CD4-positive, alpha-beta T cell treated with Interleukin-10 for 1 hour (primary cell): ENCODE measurements at regions not wholly inside any gene's neighbourhood (a gene's known extent, or its start where the extent isn't known, plus 50 kb on each side); places are given as distances from the start of the nearest gene placed in this dataset.
"Not testable (repeated sequence)": the region's sequence is repeated elsewhere in the genome, so short reads cannot be mapped to it uniquely, and the experiment has no call there.

Source experiments
- DNase-seq: peaks from one replicate; pipeline ENCODE4 v3.0.0-alpha.2; 2020

DNA sequence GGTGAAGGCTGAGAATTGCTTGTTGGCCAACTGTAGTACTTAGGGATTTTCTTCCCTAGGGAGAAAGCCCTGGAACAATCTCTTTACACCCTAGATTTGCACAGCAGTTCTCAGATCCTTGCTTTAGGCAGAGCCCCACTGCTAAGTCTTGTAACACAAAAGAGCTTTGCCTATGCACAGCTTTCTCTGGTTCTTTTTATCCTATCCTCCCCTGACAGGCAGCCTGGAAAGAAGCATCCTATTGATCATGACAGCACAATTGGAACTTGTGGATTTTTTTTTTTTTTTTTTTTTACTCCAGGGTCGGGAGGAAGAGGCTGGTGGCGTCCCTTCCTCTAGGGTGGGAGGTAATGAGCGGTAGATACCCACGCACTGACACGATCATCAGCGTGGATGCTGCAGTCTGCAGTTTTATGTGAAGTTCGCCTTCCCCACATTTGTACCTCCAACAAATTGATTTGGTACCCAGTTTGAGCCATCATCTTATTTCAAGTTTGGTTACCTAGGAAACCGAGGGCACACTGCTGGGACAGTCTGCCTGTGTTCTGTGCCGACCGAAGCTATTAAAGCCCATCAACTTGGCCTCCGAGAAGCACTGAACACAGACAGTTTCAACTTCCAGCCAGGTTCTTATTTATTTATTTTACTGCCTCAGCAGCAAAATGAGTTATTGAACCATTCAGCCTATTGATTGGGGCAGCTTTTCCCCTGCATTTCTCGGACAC lies 110.1 kb downstream of the NRN1 start:
- DNase-seq, result no peak

DNA sequence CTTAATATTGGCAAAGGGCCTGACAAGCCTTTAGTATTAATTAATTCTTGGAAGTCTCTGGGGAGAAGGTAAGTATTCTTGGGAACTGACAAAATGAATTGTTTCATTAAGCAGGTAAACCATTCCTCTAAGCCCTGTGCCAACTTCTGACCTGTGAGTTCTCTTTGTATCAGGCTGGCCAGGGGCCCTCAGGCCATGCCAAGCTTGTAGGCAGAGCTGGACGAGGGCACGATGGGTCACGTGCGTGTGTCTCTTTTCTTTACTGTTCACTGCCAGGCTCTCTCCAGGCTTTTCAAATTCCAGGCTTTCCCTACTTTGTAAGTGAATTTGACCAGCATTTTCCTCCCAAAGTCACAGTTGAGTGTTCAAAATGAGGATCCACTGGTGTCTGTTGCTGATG lies 112.4 kb downstream of the NRN1 start:
- no peak for DNase-seq

DNA sequence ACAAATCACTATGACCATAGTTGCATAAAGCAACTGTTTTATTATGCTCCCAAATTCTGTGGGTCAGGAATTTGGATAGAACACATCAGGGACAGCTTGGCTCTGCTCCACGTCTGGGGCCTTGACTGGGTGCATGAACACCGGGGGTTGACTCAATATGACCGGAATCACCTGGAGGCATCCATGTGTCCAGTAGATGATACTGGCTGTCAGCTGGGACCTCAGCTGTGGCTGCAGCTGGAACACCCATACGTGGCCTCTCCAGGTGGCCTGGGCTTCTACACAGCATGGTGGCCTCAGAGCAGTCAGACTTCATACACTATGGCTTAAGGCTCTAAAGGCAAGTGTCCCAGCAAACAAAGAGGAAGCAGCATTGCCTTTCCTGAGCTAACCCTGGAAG lies 113.4 kb downstream of the NRN1 start:
- DNase-seq, result no peak

DNA sequence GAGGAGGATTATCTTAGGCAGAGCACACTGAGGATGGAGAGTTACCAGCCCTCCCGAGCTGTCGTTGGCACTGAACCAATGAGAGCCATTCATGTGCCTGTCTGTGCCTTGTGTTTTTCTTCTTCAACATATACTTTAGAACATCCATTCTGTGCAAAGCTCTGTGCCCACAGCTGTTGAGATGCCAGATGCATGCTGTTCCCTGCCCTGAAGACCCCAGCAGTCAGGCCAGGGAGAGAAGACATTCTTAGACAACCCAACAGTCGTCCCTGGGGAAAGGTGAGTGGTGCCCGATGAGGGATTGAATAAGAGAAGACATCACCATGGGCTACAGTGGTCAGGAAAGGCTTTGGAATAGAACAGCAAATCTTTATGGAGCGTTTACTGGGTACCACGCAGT lies 114.1 kb downstream of the NRN1 start:
- DNase-seq, result no peak

DNA sequence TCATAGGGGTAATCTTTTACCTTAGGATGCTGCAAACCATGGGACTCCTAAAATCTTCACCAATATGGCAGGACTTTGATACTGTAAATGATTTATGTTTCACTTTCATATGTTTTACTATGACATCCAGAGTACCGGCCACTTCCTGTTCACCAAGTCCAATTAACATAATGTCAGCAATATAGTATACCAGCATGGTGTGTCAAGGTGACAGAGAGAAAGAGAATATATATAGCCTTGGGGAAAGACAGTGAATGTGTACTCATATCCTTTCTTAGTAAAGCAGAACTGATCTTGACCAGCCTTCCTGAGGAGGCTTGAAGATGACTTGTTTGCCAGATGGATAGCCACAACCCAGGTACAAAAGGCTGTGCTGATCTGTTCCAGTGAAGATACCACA lies 127.9 kb downstream of the NRN1 start:
- DNase-seq, result no peak

DNA sequence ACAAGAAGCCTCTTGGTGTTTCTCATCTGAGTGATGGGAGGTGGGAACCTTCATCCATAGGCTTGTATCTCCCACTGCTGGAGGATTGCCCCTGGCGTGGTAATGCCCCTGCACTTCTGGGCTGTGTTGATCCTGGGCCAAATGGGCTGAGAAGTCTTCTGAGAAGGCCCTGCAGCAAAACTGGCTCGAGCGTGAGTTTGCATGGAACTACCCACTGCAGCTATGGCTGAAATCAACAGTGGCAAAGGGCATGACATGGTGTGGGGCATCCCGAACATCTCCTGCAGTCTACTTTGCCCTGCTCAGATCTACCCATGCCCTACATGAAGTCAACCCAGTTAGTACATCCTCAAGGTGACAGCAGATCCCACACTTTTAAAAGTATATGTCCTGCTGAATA lies 130.6 kb downstream of the NRN1 start:
- no peak for DNase-seq

DNA sequence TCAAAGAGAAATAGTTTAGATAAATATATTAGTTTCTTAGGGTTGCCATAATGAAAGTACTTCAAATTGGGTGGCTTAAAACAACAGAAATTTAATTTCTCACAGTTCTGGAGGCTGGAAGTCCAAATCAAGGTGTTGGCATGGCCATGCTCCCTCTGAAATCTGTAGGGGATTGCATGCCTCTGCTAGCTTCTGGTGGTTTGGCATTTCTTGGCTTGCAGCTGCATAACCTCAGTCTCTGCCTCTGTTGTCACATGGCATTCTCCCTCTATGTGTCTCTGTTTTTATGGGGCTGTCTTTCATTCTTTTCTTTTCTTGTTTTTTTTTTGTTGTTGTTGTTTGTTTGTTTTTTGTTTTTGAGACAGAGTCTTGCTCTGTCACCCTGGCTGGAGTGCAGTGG lies 132.7 kb downstream of the NRN1 start:
- DNase-seq, result not testable (repeated sequence)

DNA sequence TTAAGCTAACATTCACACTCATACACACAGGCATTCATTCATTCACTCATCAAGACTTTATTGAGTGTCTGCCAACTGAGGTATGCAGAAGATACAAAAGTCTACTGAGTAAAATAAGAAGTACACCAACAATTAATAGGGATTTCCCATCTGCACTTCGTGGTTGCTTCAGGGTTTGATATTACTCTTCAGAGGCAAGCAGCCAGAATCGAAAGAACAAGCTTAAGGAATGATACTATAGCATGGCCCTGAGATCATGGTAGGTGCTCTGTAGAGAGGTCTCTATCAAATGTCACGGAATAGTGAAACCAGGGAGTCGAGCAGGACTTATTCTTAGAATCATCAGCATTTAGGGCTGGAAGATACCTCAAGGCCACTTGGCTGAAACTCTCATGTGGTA lies 135.4 kb downstream of the NRN1 start:
- no peak for DNase-seq

DNA sequence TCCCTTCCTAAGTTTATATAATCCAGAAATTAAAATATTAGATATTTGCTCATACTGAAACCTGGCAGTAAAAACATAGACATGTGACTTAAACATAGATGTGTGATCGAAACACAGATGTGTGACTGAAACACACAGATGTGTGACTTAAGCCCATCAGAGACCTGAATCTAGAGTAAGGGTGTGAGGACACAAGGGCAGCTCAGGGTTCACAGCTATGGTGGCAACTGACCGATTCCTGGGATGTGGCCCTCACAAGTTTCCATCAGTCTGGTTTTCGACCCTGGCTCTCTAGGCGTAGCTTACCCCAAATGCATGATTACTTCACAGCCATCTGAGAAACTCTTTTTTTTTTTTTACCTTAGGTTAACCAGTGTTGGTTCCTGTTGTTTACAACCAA lies 137.0 kb downstream of the NRN1 start:
- DNase-seq, result peak; percentile 18

DNA sequence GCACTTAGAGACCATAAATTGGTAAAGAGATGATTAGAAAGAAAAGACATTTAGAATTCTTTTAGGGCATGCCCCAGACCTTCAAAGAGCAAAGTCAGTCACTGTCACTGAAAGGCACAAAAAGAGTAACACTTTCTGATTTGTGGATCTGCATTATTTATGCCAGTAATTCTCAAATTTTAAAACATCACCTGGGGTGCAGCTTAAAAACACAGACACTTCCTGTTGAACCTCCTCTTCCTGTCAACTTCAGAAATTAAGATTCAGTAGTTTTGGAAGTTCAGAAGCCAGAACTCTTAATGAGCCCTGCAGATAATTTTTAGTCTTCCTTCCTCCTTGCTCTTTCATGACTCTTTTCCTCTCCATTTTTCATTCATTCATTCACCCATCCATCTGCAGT lies 137.5 kb downstream of the NRN1 start:
- DNase-seq, result peak; percentile 19

DNA sequence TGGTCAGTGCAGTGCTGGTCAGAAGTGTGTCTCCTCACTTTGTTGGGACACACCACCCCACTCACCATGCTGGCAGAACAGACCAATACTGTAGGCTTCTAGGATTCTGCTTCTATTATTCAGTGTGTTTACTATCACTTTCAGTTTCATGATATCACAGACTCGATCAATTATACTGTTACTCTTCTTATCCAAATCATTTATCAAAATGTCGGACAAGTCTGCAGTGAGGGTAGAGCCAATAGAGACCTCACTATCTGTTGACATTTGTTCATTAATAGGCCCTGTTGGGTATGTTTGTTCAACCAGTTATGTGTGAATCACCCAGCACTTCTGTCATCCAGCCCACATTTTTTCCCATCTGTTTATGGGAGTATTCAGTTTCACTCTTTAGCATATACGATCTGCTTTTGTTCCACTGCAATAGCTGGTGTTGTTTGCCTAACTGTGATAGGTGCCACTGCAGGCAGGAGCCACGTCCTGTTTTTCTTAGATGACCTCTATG lies 140.1 kb downstream of the NRN1 start:
- DNase-seq, result peak; percentile 43

DNA sequence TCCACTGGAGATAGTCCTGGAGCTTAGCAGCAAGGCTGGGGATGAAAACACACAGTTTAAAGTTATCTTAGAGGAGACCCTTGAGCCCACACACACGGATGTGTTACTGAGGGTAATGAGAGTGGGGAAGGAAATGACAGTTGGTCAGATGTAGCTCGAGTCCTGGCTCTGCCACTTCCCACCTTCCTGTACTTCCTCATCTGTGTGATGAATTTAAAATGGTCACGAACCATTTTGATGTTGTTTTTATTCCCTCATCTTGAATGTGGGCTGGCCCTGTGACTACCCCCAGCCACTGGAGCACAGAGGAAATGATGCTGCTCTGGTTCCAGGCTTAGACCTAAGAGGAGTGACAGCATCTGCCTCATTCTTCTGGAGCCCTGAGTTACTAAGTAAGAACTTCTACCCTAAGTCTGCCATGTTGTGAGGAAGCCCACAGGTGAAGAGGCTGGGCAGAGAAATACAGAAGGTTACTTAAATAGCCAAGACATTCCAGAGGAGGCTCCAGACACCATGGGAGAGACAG lies 141.2 kb downstream of the NRN1 start:
- DNase-seq, result peak; percentile 24

DNA sequence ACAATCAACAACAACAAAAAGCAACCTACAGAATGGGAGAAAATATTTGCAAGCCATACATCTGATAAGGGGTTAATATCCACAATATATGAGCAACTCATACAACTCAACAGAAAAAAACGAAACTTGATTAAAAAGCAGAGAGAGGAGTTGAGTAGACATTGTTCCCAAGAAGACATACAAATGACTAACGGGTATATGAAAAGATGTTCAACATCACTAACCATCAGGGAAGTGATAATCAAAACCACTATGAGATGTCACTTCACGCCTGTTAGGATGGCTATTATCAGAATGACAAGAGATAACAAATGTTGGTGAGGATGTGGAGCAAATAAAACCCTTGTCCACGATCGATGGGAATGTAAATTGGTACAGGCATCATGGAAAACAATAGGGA lies 145.9 kb downstream of the NRN1 start:
- no peak for DNase-seq

DNA sequence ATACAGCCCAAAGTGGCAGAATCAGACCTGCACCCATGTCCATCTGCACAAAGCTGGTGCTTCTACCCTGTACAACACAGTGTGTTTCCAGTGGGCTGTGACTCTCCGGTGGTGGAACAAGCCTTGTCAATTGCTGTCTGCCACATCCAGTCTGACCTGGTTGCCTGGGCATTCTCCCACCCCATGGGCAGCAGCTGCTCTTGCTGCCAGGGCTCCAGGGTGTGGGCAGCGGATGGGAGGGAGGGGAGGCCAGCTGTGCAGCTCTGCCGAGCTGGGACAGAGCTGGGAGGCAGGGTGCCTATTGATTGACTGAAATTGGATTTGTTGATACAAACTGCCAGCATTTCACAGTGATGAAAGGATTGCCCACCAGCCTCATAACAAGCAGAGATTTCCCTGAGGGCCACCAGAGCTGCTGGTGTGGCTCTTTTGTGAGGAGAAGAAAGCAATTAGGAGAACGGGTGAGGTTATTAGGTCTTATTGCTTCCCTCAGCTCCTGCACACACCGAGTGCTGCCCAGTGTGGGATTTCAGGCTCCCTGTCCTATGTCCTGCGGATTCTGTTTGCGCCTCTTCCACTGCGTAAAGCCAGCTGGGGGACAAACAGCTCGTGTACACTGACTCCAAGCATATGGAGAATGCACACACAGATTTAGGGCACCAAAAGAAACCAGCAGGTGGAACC lies 150.8 kb downstream of the NRN1 start:
- no peak for DNase-seq

DNA sequence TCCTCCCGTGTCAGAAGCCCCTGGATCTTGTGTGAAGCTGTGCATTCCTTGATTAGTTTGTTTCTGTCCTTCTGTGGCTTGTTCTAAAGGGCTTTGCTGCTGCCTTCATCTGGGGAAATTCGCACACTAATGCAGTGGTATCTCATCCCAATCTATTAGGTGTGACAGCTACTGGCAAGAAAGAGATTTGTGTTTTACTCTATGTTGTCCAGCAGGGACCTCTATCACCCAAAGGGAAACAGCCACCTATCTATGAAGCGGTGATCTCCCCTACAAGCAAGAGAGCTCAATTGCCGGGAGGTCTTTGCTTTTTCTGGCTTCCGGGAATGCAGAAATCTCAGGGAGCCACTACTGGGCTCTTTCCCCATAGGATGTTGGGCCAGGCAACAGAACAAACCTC lies 151.8 kb downstream of the NRN1 start:
- DNase-seq, result no peak

GRCh38 chr6:5851261-5851757 lies 155.4 kb downstream of the NRN1 start:
- DNase-seq, result peak; percentile 81

DNA sequence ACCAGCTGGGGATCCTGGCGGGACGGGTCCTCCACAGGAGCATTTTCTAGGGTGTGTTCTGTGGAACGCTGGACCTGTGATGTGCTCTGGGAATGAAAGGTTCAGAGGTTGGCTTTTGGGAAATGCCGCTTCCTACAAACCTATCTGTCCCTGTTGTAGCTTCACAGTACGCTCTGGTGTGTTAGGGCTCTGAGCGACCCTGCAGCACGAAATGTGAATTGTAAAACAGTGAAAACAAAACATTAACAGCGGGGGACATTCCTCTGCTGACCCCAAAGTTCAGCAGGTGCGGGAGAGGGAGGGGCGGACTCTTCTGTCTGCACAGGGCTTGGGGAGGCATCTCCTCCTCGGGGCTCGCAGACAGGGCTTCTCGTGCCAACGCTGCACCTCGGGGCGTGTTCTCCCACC lies 155.9 kb downstream of the NRN1 start:
- no peak for DNase-seq

- DNase-seq, result no peak
These were observed 159.8 kb downstream of the NRN1 start for GRCh38 chr6:5846889-5847288.

DNA sequence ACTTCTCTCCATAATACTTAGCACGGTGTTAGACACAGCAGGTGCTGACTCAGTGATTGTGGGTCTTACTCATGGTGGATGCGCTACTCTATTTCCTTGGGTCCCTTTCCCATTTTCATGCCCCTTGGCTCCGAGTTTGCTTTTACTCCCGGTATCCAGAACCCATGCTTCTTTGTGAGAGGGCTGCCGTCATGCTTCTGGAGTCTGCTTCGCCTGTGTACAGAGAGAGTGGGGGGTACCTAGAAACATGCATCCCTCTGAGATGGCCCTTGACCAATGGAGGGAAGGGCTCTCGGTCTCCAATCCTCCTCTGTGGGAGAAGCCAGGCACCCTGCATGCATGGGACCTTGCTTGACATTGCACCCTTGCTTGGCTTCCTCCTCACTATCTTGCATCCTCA lies 160.4 kb downstream of the NRN1 start:
- no peak for DNase-seq

DNA sequence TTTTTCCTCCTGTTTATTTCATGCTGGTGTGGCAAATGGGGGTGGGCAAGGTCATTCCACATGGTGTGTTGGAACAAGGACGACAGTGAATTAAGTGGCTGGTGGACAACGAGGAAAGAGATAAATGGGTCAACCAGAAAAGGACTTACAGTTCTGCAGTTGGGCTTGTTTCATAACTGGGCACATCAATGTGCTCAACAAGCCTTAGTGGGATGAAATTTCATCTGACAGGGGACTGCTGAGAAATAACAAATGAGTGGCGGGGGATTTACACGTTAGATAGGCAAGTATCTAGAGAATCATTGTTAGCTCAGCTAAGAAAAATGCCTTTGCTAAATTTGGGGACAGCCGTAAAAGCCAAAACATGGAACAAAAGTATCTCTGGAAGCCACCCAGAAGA lies 163.6 kb downstream of the NRN1 start:
- no peak for DNase-seq

DNA sequence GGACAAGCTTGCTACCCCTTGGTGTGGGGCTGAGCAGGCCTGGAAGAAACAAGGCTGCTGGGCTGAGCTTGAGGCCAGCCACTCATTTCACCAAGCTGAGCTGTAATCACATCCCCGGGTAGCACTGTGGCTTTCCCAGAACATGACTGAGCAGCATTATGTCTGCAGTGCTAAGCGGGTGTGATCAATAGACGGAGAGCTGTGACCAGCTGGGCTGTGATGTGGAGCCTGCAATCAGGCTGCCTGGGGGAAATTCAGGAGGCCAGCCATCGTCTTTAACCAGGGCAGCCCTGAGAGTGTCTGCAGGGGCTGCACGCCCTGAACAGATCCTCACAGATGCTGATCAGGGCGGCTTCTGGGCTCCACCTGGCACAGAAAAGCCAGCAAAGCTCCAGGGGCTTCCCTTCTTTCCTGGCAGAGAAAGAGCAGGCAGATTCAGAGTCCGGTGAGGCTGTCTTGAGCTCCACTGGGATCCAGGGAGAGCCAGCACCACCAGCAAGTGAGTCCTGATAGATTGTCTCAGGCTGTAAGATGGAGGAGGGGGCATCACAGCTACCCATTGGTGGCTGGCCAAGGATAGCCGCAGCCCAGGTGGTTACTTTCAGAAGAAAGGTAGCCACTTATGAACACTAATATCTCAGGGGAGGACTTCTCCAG lies 165.9 kb downstream of the NRN1 start:
- no peak for DNase-seq

GRCh38 chr6:5838656-5839396 lies 167.9 kb downstream of the NRN1 start:
- DNase-seq, result no peak

DNA sequence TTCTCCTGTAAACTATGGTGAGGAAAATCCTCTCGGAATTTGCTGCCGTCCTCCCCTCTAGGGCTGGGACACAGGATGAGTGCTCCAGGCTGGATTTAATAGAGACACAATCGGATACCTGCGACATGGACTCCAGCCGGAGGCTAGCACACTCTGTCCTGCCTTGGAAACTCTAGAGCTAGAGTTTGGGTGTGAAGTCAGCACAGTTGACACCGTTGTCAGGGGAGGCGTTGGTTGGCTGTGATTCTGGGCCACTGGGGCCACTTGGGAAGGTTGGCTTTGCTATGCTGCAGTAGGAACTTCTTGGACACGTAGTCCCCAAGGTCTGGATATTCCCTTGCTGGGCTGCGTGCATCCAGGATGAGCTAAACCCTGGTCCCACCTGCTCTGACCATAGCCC lies 169.4 kb downstream of the NRN1 start:
- DNase-seq, result no peak
